ENCODE measurements at regions not wholly inside any gene's neighbourhood (a gene's known extent, or its start where the extent isn't known, plus 50 kb on each side); places are given as distances from the start of the nearest gene placed in this dataset.

DNA sequence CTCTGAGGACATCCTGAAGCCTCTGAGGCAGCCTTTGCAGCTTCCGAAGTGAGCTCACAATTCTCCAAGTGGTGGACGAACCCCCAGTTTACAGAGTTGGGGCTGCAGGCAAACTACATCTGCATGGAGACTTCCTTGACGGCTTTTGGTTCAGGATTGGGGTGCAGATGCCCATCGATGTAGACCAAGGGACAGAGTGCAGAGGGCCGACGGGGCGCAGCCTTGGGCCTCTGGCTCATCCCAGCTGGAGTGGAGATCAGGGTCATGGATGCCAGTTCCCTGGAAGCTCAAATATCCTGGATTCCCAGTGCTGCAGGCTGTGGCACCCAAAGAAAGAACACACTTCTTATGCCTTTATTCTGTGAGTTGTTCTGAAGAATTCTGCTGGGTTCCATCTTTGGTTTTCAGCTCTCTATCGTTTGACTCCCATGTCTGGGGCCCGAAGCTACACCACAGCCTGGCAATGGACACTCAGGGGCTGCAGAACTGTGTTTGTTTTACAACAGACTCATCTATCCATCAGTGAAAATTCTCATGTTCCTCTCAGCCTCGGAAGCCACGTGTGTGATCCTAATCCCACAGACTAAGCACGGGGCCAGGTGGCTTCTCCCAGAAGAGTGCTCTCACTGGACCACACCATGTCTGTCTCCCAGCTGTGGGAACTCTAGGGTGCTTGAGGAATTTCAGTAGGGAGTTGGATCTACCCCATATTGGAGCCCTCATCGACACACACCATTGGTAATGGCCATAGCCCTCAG lies 414.1 kb upstream of the MYT1L start:
- Histone ChIP-seq H2AFZ (ENCODE audit: control insufficient read depth, low read depth, low read length) (no peak overlapping the region), H3K4me3 (no peak overlapping the region), H3K4me2 (ENCODE audit: control insufficient read depth, insufficient read depth) (no peak overlapping the region), H3K27me3 (replicated peaks in 1 of 2; ENCODE audit: control insufficient read depth in 2 of 2, insufficient read depth in 2 of 2, low read length in 1 of 2) (no peaks in the 10 kb centered on the region), H3K9ac (ENCODE audit: control insufficient read depth, insufficient read depth, low read length) (no peak overlapping the region), H3K36me3 (ENCODE audit: control insufficient read depth in 2 of 2, insufficient read depth in 2 of 2, low read length in 1 of 2) (no peaks in the 10 kb centered on the region), H4K20me1 (ENCODE audit: control insufficient read depth, insufficient read depth) (no peaks in the 10 kb centered on the region), H3K79me2 (ENCODE audit: control insufficient read depth, insufficient read depth, low read length) (no peaks in the 10 kb centered on the region), H3K4me1 (ENCODE audit: control insufficient read depth, insufficient read depth, low read length) (no peaks in the 10 kb centered on the region), H3K27ac (ENCODE audit: control insufficient read depth, insufficient read depth) (no peak overlapping the region), H3K9me3 (replicated peaks; ENCODE audit: control insufficient read depth, insufficient read depth, low read length) (no peaks in the 10 kb centered on the region; the same call in 2 of the 3 replicates)
- POLR2A ChIA-PET: no interaction called here
- no TSS peak for BruUV-seq (replicated peaks)
- CTCF ChIA-PET: no interaction called here
- FAIRE-seq: no peak
- WGBS (ENCODE audit: insufficient coverage, insufficient replicate concordance, low lambda C conversion rate, missing lambda C conversion rate): 24% methylated on average over 13 of the region's 13 CpGs
- SMC1A ChIA-PET (ENCODE audit: uncharacterized antibody, unreplicated experiment): no interaction called here
- no peak for DNase-seq (ENCODE audit: low read depth, low spot score)
- in situ Hi-C loops (cut with MboI): no loop called here
- intact Hi-C loops (cut with micrococcal nuclease; ENCODE audit: unreplicated experiment): no loop called here
- RAD21 ChIA-PET (ENCODE audit: unreplicated experiment): no interaction called here
- no peak for ATAC-seq
- TF ChIP-seq PAX8 (IDR thresholded peaks at IDR 0.05): no peak
- no peak for TF ChIP-seq IRF4 (IDR thresholded peaks at IDR 0.05; ENCODE audit: low read depth, low read length)
- TF ChIP-seq TAF1 (IDR thresholded peaks at IDR 0.05; ENCODE audit: borderline replicate concordance, low read depth, low read length): no peak
- TF ChIP-seq, protein P1, sequence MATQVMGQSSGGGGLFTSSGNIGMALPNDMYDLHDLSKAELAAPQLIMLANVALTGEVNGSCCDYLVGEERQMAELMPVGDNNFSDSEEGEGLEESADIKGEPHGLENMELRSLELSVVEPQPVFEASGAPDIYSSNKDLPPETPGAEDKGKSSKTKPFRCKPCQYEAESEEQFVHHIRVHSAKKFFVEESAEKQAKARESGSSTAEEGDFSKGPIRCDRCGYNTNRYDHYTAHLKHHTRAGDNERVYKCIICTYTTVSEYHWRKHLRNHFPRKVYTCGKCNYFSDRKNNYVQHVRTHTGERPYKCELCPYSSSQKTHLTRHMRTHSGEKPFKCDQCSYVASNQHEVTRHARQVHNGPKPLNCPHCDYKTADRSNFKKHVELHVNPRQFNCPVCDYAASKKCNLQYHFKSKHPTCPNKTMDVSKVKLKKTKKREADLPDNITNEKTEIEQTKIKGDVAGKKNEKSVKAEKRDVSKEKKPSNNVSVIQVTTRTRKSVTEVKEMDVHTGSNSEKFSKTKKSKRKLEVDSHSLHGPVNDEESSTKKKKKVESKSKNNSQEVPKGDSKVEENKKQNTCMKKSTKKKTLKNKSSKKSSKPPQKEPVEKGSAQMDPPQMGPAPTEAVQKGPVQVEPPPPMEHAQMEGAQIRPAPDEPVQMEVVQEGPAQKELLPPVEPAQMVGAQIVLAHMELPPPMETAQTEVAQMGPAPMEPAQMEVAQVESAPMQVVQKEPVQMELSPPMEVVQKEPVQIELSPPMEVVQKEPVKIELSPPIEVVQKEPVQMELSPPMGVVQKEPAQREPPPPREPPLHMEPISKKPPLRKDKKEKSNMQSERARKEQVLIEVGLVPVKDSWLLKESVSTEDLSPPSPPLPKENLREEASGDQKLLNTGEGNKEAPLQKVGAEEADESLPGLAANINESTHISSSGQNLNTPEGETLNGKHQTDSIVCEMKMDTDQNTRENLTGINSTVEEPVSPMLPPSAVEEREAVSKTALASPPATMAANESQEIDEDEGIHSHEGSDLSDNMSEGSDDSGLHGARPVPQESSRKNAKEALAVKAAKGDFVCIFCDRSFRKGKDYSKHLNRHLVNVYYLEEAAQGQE (IDR thresholded peaks at IDR 0.05; ENCODE audit: low read depth, low read length): no peak
- TF ChIP-seq, protein P2, sequence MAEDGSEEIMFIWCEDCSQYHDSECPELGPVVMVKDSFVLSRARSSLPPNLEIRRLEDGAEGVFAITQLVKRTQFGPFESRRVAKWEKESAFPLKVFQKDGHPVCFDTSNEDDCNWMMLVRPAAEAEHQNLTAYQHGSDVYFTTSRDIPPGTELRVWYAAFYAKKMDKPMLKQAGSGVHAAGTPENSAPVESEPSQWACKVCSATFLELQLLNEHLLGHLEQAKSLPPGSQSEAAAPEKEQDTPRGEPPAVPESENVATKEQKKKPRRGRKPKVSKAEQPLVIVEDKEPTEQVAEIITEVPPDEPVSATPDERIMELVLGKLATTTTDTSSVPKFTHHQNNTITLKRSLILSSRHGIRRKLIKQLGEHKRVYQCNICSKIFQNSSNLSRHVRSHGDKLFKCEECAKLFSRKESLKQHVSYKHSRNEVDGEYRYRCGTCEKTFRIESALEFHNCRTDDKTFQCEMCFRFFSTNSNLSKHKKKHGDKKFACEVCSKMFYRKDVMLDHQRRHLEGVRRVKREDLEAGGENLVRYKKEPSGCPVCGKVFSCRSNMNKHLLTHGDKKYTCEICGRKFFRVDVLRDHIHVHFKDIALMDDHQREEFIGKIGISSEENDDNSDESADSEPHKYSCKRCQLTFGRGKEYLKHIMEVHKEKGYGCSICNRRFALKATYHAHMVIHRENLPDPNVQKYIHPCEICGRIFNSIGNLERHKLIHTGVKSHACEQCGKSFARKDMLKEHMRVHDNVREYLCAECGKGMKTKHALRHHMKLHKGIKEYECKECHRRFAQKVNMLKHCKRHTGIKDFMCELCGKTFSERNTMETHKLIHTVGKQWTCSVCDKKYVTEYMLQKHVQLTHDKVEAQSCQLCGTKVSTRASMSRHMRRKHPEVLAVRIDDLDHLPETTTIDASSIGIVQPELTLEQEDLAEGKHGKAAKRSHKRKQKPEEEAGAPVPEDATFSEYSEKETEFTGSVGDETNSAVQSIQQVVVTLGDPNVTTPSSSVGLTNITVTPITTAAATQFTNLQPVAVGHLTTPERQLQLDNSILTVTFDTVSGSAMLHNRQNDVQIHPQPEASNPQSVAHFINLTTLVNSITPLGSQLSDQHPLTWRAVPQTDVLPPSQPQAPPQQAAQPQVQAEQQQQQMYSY (CRISPR knock-in tag; IDR thresholded peaks at IDR 0.05): no peak
- TF ChIP-seq SMAD5 (IDR thresholded peaks at IDR 0.05; ENCODE audit: low read depth): no peak
- TF ChIP-seq, protein P3, sequence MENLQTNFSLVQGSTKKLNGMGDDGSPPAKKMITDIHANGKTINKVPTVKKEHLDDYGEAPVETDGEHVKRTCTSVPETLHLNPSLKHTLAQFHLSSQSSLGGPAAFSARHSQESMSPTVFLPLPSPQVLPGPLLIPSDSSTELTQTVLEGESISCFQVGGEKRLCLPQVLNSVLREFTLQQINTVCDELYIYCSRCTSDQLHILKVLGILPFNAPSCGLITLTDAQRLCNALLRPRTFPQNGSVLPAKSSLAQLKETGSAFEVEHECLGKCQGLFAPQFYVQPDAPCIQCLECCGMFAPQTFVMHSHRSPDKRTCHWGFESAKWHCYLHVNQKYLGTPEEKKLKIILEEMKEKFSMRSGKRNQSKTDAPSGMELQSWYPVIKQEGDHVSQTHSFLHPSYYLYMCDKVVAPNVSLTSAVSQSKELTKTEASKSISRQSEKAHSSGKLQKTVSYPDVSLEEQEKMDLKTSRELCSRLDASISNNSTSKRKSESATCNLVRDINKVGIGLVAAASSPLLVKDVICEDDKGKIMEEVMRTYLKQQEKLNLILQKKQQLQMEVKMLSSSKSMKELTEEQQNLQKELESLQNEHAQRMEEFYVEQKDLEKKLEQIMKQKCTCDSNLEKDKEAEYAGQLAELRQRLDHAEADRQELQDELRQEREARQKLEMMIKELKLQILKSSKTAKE (IDR thresholded peaks at IDR 0.05; ENCODE audit: low read depth, poor library complexity, severe bottlenecking): no peak
- TF ChIP-seq, protein P4, sequence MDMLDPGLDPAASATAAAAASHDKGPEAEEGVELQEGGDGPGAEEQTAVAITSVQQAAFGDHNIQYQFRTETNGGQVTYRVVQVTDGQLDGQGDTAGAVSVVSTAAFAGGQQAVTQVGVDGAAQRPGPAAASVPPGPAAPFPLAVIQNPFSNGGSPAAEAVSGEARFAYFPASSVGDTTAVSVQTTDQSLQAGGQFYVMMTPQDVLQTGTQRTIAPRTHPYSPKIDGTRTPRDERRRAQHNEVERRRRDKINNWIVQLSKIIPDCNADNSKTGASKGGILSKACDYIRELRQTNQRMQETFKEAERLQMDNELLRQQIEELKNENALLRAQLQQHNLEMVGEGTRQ (IDR thresholded peaks at IDR 0.05; ENCODE audit: borderline replicate concordance, low read depth, low read length): no peak
- TF ChIP-seq NR2C2 (IDR thresholded peaks at IDR 0.05; ENCODE audit: borderline replicate concordance, control insufficient read depth, insufficient read length, low read depth): no peak

Measured in GM12878 (cell line).